H9 (cell line): ENCODE measurements at regions not wholly inside any gene's neighbourhood (a gene's known extent, or its start where the extent isn't known, plus 50 kb on each side); places are given as distances from the start of the nearest gene placed in this dataset.

Experiments
- DNase-seq: peaks from one replicate; pipeline ENCODE4 v3.0.0-alpha.2; 2017
- H2AFZ ChIP-seq: one replicate; pipeline ENCODE4 v1.6.1; 2013; ENCODE audit warnings: mild to moderate bottlenecking, low read length, control low read depth, moderate library complexity
- H2AK5ac ChIP-seq: 2 replicates; pipeline ENCODE4 v1.6.1; 2013; ENCODE audit warnings: low read length, control low read depth, mixed read lengths; ENCODE audit not compliant: insufficient read length
- H2BK120ac ChIP-seq: one replicate; pipeline ENCODE4 v1.6.1; 2013; ENCODE audit warnings: low read depth, mild to moderate bottlenecking, low read length, control low read depth, inconsistent platforms; ENCODE audit not compliant: poor library complexity, severe bottlenecking
- H2BK12ac ChIP-seq: 2 replicates; pipeline ENCODE4 v1.6.1; 2013; ENCODE audit warnings: low read length, control low read depth, mixed read lengths, low read depth; ENCODE audit not compliant: insufficient read length
- H2BK15ac ChIP-seq: 2 replicates; pipeline ENCODE4 v1.6.1; 2013; ENCODE audit warnings: low read depth, low read length, control low read depth
- H2BK20ac ChIP-seq: one replicate; pipeline ENCODE4 v1.6.1; 2013; ENCODE audit warnings: low read depth, mild to moderate bottlenecking, low read length, control low read depth, inconsistent platforms; ENCODE audit not compliant: poor library complexity, severe bottlenecking
- H2BK5ac ChIP-seq: 2 replicates; pipeline ENCODE4 v1.6.1; 2013; ENCODE audit warnings: low read length, control low read depth, mixed read lengths; ENCODE audit not compliant: insufficient read length
- H3K14ac ChIP-seq: 2 replicates; pipeline ENCODE4 v1.6.1; 2013; ENCODE audit warnings: low read length, control low read depth; ENCODE audit not compliant: insufficient read depth
- H3K18ac ChIP-seq: 2 replicates; pipeline ENCODE4 v1.6.1; 2013; ENCODE audit warnings: low read depth, mild to moderate bottlenecking, mixed read lengths, low read length, control low read depth; ENCODE audit not compliant: insufficient read length
- H3K23ac ChIP-seq: 2 replicates; pipeline ENCODE4 v1.6.1; 2013; ENCODE audit warnings: low read length, control low read depth, mixed read lengths, low read depth; ENCODE audit not compliant: insufficient read length
- H3K23me2 ChIP-seq: 2 replicates; pipeline ENCODE4 v1.6.1; 2013; ENCODE audit warnings: low read depth, mild to moderate bottlenecking, mixed read lengths, low read length, control low read depth; ENCODE audit not compliant: insufficient read length, poor library complexity, severe bottlenecking
- H3K27ac ChIP-seq: 2 replicates; pipeline ENCODE4 v1.5.1; 2013; ENCODE audit warnings: low read length, control low read depth, mixed read lengths, low read depth; ENCODE audit not compliant: insufficient read length
- H3K27me3 ChIP-seq: 2 replicates; pipeline ENCODE4 v1.6.1; 2013; ENCODE audit warnings: low read length, control low read depth, inconsistent platforms; ENCODE audit not compliant: insufficient read depth
- H3K4ac ChIP-seq: 2 replicates; pipeline ENCODE4 v1.6.1; 2013; ENCODE audit warnings: low read depth, mild to moderate bottlenecking, control low read depth, inconsistent platforms, low read length, moderate library complexity
- H3K4me1 ChIP-seq: 2 replicates; pipeline ENCODE4 v1.6.1; 2013; ENCODE audit warnings: low read length, control low read depth, inconsistent platforms; ENCODE audit not compliant: insufficient read depth
- H3K4me2 ChIP-seq: 2 replicates; pipeline ENCODE4 v1.6.1; 2013; ENCODE audit warnings: low read length, control low read depth, mixed read lengths; ENCODE audit not compliant: insufficient read length, insufficient read depth
- H3K56ac ChIP-seq: 2 replicates; pipeline ENCODE4 v1.6.1; 2013; ENCODE audit warnings: low read depth, mild to moderate bottlenecking, mixed read lengths, low read length, control low read depth; ENCODE audit not compliant: insufficient read length
- H3K79me1 ChIP-seq: 2 replicates; pipeline ENCODE4 v1.6.1; 2013; ENCODE audit warnings: low read depth, mild to moderate bottlenecking, moderate library complexity, low read length, control low read depth, inconsistent platforms; ENCODE audit not compliant: insufficient read depth, poor library complexity, severe bottlenecking
- H3K79me2 ChIP-seq: 2 replicates; pipeline ENCODE4 v1.6.1; 2013; ENCODE audit warnings: low read length, control low read depth, inconsistent platforms; ENCODE audit not compliant: insufficient read depth
- H3K9ac ChIP-seq: 2 replicates; pipeline ENCODE4 v1.6.1; 2013; ENCODE audit warnings: low read length, control low read depth, mixed read lengths; ENCODE audit not compliant: insufficient read length; ENCODE audit errors: extremely low read depth
- H3K9me3 ChIP-seq: one replicate; pipeline ENCODE4 v1.6.1; 2013; ENCODE audit warnings: low read depth, low read length, inconsistent platforms; ENCODE audit not compliant: control insufficient read depth
- H3T11ph ChIP-seq: one replicate; pipeline ENCODE4 v1.6.1; 2013; ENCODE audit warnings: mild to moderate bottlenecking, low read length, control low read depth, inconsistent platforms
- H4K20me1 ChIP-seq: one replicate; pipeline ENCODE4 v1.6.1; 2013; ENCODE audit not compliant: control insufficient read depth, insufficient read length, insufficient read depth
- H4K5ac ChIP-seq: 2 replicates; pipeline ENCODE4 v1.6.1; 2013; ENCODE audit warnings: low read depth, mild to moderate bottlenecking, mixed read lengths, low read length, control low read depth; ENCODE audit not compliant: insufficient read length
- H4K8ac ChIP-seq: replicated peaks from 2 replicates; pipeline ENCODE4 v1.6.1; 2013; ENCODE audit warnings: low read length, control low read depth, mixed read lengths, low read depth; ENCODE audit not compliant: insufficient read length
- H4K91ac ChIP-seq: 2 replicates; pipeline ENCODE4 v1.6.1; 2013; ENCODE audit warnings: low read depth, mild to moderate bottlenecking, moderate library complexity, mixed read lengths, low read length, control low read depth; ENCODE audit not compliant: insufficient read length
- H3K27ac Mint-ChIP-seq, 3 experiments: 2 replicates in 2 of 3; 3 replicates in 1 of 3; pipeline ENCODE4 v1.8.0; 2020 to 2021; ENCODE audit warnings: mixed read lengths in 3 of 3, mild to moderate bottlenecking in 1 of 3, moderate library complexity in 1 of 3
- H3K27me3 Mint-ChIP-seq: 2 replicates; pipeline ENCODE4 v1.8.0; 2021; ENCODE audit warnings: low read depth, mild to moderate bottlenecking, moderate library complexity, mixed read lengths
- H3K36me3 Mint-ChIP-seq, 3 experiments: 2 replicates in 2 of 3; 3 replicates in 1 of 3; pipeline ENCODE4 v1.8.0; 2020 to 2021; ENCODE audit warnings: low read depth in 3 of 3, mixed read lengths in 3 of 3; ENCODE audit not compliant: insufficient read depth in 1 of 3
- H3K4me1 Mint-ChIP-seq, 2 experiments: 2 replicates each; pipeline ENCODE4 v1.8.0; 2020; ENCODE audit warnings: mixed read lengths in 2 of 2
- H3K4me3 Mint-ChIP-seq, 2 experiments: 2 replicates in 1 of 2; 3 replicates in 1 of 2; pipeline ENCODE4 v1.8.0; 2020 to 2021; ENCODE audit warnings: mild to moderate bottlenecking in 2 of 2, mixed read lengths in 2 of 2, moderate library complexity in 1 of 2
- H3K9me3 Mint-ChIP-seq, 2 experiments: 2 replicates in 1 of 2; 3 replicates in 1 of 2; pipeline ENCODE4 v1.8.0; 2020; ENCODE audit warnings: mild to moderate bottlenecking in 2 of 2, mixed read lengths in 2 of 2, moderate library complexity in 1 of 2
- WGBS: extraction: QIAGEN DNeasy Blood & Tissue Kit; methylation state at CpG from one replicate; pipeline ENCODE4 v1.1.7; 2013; ENCODE audit warnings: missing lambda C conversion rate, low lambda C conversion rate, mixed read lengths; ENCODE audit not compliant: insufficient read length; ENCODE audit errors: extremely low coverage; 5-methylcytosine and 5-hydroxymethylcytosine counted together
- TF ChIP-seq, protein P1 (sequence below): fragments of 200-600 bp; sonication (generic); conservative IDR thresholded peaks from 3 replicates; pipeline ENCODE4 v1.8.0; 2021; ENCODE audit warnings: antibody characterized with exemption, mild to moderate bottlenecking

DNA sequence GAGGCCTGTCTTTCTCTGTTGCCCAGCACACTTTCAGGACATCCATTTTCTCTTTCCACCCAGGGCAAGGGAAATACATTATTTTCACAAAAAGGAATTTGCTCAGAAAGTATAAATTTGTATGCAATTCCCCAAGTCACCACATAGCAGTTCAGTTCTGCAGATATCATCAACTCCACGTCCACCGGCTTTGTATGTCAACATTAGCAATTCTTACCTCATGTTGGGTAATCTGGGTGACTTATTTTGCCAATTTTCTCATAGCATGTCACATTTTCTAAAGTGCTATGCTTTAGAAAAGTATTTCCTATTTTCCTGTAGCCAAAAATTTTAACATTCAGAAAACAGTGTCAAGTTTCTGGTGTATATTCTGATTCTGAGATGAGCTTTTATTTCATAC is 501.8 kb downstream of the EFNB2 start:
- H2BK120ac ChIP-seq: no peak overlapping the region
- H3K56ac ChIP-seq: no peak overlapping the region
- H4K20me1 ChIP-seq: no peaks in the 10 kb centered on the region
- no peaks in the 10 kb centered on the region for H3K9me3 ChIP-seq
- H4K8ac ChIP-seq: no peak overlapping the region
- no peak overlapping the region for H3K4me2 ChIP-seq
- H2AK5ac ChIP-seq: no peak overlapping the region
- H2BK12ac ChIP-seq: no peak overlapping the region
- Mint-ChIP-seq H3K36me3 (no peaks in the 10 kb centered on the region), H3K27me3 (no peaks in the 10 kb centered on the region), H3K9me3 (no peaks in the 10 kb centered on the region), H3K4me3 (no peak overlapping the region), H3K4me1 (peaks cover 3 to 4% of the 10 kb centered on the region in 2 experiments), H3K27ac (no peak overlapping the region)
- H3K23me2 ChIP-seq: no peaks in the 10 kb centered on the region
- H2BK5ac ChIP-seq: no peak overlapping the region
- no peak overlapping the region for H2BK15ac ChIP-seq
- DNase-seq: no peak
- no peak overlapping the region for H3K4ac ChIP-seq
- no peak overlapping the region for H2BK20ac ChIP-seq
- H4K91ac ChIP-seq: no peak overlapping the region
- H3K14ac ChIP-seq: no peak overlapping the region
- no peak overlapping the region for H3K23ac ChIP-seq
- H3K18ac ChIP-seq: no peak overlapping the region
- no peaks in the 10 kb centered on the region for H3K79me1 ChIP-seq
- H3T11ph ChIP-seq: no peak overlapping the region
- TF ChIP-seq, protein P1, sequence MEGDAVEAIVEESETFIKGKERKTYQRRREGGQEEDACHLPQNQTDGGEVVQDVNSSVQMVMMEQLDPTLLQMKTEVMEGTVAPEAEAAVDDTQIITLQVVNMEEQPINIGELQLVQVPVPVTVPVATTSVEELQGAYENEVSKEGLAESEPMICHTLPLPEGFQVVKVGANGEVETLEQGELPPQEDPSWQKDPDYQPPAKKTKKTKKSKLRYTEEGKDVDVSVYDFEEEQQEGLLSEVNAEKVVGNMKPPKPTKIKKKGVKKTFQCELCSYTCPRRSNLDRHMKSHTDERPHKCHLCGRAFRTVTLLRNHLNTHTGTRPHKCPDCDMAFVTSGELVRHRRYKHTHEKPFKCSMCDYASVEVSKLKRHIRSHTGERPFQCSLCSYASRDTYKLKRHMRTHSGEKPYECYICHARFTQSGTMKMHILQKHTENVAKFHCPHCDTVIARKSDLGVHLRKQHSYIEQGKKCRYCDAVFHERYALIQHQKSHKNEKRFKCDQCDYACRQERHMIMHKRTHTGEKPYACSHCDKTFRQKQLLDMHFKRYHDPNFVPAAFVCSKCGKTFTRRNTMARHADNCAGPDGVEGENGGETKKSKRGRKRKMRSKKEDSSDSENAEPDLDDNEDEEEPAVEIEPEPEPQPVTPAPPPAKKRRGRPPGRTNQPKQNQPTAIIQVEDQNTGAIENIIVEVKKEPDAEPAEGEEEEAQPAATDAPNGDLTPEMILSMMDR: peak; percentile 34; the same call in 1 of the 3 replicates
- H4K5ac ChIP-seq: no peak overlapping the region
- no peak overlapping the region for H2AFZ ChIP-seq
- H3K79me2 ChIP-seq: no peaks in the 10 kb centered on the region
- no peak overlapping the region for H3K9ac ChIP-seq
- H3K4me1 ChIP-seq: no peaks in the 10 kb centered on the region
- no peaks in the 10 kb centered on the region for H3K27me3 ChIP-seq
- WGBS: no CpG with 5 or more reads among the region's 2 CpGs
- H3K27ac ChIP-seq: no peak overlapping the region
